ENCODE measurements at regions not wholly inside any gene's neighbourhood (a gene's known extent, or its start where the extent isn't known, plus 50 kb on each side); places are given as distances from the start of the nearest gene placed in this dataset.

DNA sequence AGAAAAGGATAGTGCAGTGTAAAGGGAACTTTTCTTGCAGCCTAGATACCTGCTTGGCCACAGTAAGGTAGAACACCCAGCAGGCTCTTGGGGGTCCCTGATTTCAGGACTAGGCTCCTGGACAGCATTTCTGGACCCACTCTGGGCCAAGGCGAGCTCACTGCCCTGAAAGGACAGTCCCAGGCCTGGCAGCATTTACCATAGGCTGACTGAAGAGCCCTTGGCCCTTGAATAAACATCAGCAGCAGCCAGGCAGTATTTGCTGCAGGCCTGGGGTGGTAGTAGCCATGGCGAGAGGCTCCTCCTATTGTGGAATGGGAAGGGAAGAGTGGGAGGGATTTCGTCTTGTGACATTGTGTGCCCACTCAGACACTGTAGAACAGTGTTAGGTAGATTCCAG lies 529.2 kb downstream of the TUSC7 start:
- TF ChIP-seq POLR2A (IDR thresholded peaks at IDR 0.05; ENCODE audit: low read length) (no peak), GATA1 (IDR thresholded peaks at IDR 0.05; ENCODE audit: low read depth, low read length) (no peak)
